ENCODE measurements at regions not wholly inside any gene's neighbourhood (a gene's known extent, or its start where the extent isn't known, plus 50 kb on each side); places are given as distances from the start of the nearest gene placed in this dataset.

- Histone ChIP-seq H3K27me3 (ENCODE audit: insufficient read depth, low read depth, low read length) (no peaks in the 10 kb centered on the region), H3K36me3 (ENCODE audit: insufficient read depth, low read length) (no peaks in the 10 kb centered on the region), H3K9ac (ENCODE audit: low read length) (no peak overlapping the region), H2AFZ (ENCODE audit: low read depth, low read length) (no peak overlapping the region), H3F3A (ENCODE audit: insufficient read depth, low read length, poor library complexity, severe bottlenecking) (no peaks in the 10 kb centered on the region), H3K4me2 (ENCODE audit: low read length) (no peak overlapping the region), H3K4me3 (ENCODE audit: low read length) (no peak overlapping the region), H3K9me2 (ENCODE audit: insufficient read depth, low read length) (no peaks in the 10 kb centered on the region), H4K20me1 (ENCODE audit: insufficient read depth) (no peaks in the 10 kb centered on the region), H3K27ac (ENCODE audit: low read length) (no peak overlapping the region), H3K9me3 (ENCODE audit: low read length) (no peaks in the 10 kb centered on the region), H3K79me2 (replicated peaks; ENCODE audit: insufficient read depth, low read length) (no peaks in the 10 kb centered on the region)
- TF ChIP-seq EZH2 (IDR thresholded peaks at IDR 0.05; ENCODE audit: borderline replicate concordance, insufficient read depth, low read length, poor library complexity, severe bottlenecking) = no peak
- TF ChIP-seq CTCF (IDR thresholded peaks at IDR 0.05; ENCODE audit: poor library complexity, severe bottlenecking) = no peak
- TF ChIP-seq TAF1 (IDR thresholded peaks at IDR 0.05; ENCODE audit: low read depth) = no peak
- no peak for TF ChIP-seq EP300 (conservative IDR thresholded peaks at IDR 0.05; ENCODE audit: poor library complexity, severe bottlenecking)
- no peak for TF ChIP-seq POLR2AphosphoS5 (IDR thresholded peaks at IDR 0.05)
- no peak for TF ChIP-seq RAD21 (conservative IDR thresholded peaks at IDR 0.05)
- TF ChIP-seq MXI1 (conservative IDR thresholded peaks at IDR 0.05; ENCODE audit: poor library complexity, severe bottlenecking) = no peak
- no peak for TF ChIP-seq REST (IDR thresholded peaks at IDR 0.05; ENCODE audit: borderline replicate concordance)
- no peak for TF ChIP-seq SMC3 (conservative IDR thresholded peaks at IDR 0.05; ENCODE audit: poor library complexity)
These were observed 603.3 kb upstream of the FLRT2 start for GRCh38 chr14:84926656-84927055.

GRCh38 chr14:84927096-84927827 lies 602.7 kb upstream of the FLRT2 start:
- Histone ChIP-seq H3K27me3 (ENCODE audit: insufficient read depth, low read depth, low read length) (no peaks in the 10 kb centered on the region), H3K79me2 (replicated peaks; ENCODE audit: insufficient read depth, low read length) (no peaks in the 10 kb centered on the region), H3K9ac (ENCODE audit: low read length) (no peak overlapping the region), H3K4me3 (ENCODE audit: low read length) (no peak overlapping the region), H3K27ac (ENCODE audit: low read length) (peak overlapping the region; percentile 29), H3K36me3 (ENCODE audit: insufficient read depth, low read length) (no peaks in the 10 kb centered on the region), H4K20me1 (ENCODE audit: insufficient read depth) (no peaks in the 10 kb centered on the region), H3K9me2 (ENCODE audit: insufficient read depth, low read length) (no peaks in the 10 kb centered on the region), H3K9me3 (ENCODE audit: low read length) (no peaks in the 10 kb centered on the region), H2AFZ (ENCODE audit: low read depth, low read length) (no peak overlapping the region), H3K4me2 (ENCODE audit: low read length) (no peak overlapping the region), H3F3A (ENCODE audit: insufficient read depth, low read length, poor library complexity, severe bottlenecking) (no peaks in the 10 kb centered on the region)
- TF ChIP-seq REST (IDR thresholded peaks at IDR 0.05; ENCODE audit: borderline replicate concordance) (peak; percentile 43), POLR2AphosphoS5 (IDR thresholded peaks at IDR 0.05) (peak; percentile 81), EP300 (conservative IDR thresholded peaks at IDR 0.05; ENCODE audit: poor library complexity, severe bottlenecking) (peak; percentile 98), EZH2 (IDR thresholded peaks at IDR 0.05; ENCODE audit: borderline replicate concordance, insufficient read depth, low read length, poor library complexity, severe bottlenecking) (no peak), RAD21 (conservative IDR thresholded peaks at IDR 0.05) (peak; percentile 12), MXI1 (conservative IDR thresholded peaks at IDR 0.05; ENCODE audit: poor library complexity, severe bottlenecking) (no peak)
